A549 (cell line): ENCODE measurements at regions not wholly inside any gene's neighbourhood (a gene's known extent, or its start where the extent isn't known, plus 50 kb on each side); places are given as distances from the start of the nearest gene placed in this dataset.

Experiments used
- ATAC-seq, 2 experiments: fragments of 200-7000 bp in 1 of 2; fragments of >200 bp in 1 of 2; cut with Nextera tagmentation in 1 of 2; cut with Tn5 transposase in 1 of 2; 3 replicates each; pipeline versions ENCODE4 v1.8.0 to v1.9.1; 2018 to 2020; ENCODE audit warnings: mild to moderate bottlenecking in 1 of 2, moderate library complexity in 1 of 2
- CTCF ChIA-PET: fragments of 300-600 bp; sonication (Branson Sonifier 250); formaldehyde crosslinking; extraction: SDS; loops from one replicate; lab custom pipeline; 2021; ENCODE audit warnings: antibody characterized with exemption, inconsistent platforms; lab: Yijun Ruan, JAX
- POLR2A ChIA-PET: fragments of 350-600 bp; formaldehyde crosslinking; extraction: SDS; loops from one replicate; lab custom pipeline; 2021; ENCODE audit warnings: antibody characterized with exemption, inconsistent platforms; lab: Yijun Ruan, JAX
- DNase-seq, 2 experiments: peaks; one replicate each; pipeline versions ENCODE4 v3.0.0 to v3.0.0-alpha.2; 2011 to 2016; ENCODE audit warnings: low read depth in 1 of 2, low spot score in 1 of 2
- FAIRE-seq: peaks from 2 replicates; lab custom pipeline; 2011; peaks lifted over from hg19 to GRCh38; lab: Jason Lieb, UNC
- H3K27ac ChIP-seq, 2 experiments: fragments of >200 bp; sonication (Bioruptor Twin); formaldehyde crosslinking; 3 replicates each; pipeline ENCODE4 v1.5.1; 2016 to 2017
- H3K4me1 ChIP-seq: fragments of >200 bp; sonication (Bioruptor Twin); formaldehyde crosslinking; 3 replicates; pipeline ENCODE4 v1.6.1; 2016
- H3K4me2 ChIP-seq: fragments of >200 bp; sonication (Bioruptor Twin); formaldehyde crosslinking; 3 replicates; pipeline ENCODE4 v1.6.1; 2016
- H3K4me3 ChIP-seq: fragments of >200 bp; sonication (Bioruptor Twin); formaldehyde crosslinking; 3 replicates; pipeline ENCODE4 v1.5.1; 2016
- H3K9me3 ChIP-seq: fragments of >200 bp; sonication (Bioruptor Twin); formaldehyde crosslinking; 3 replicates; pipeline ENCODE4 v1.6.1; 2016
- CEBPB ChIP-seq, 2 experiments: fragments of >200 bp in 1 of 2; sonication (Bioruptor Twin) in 1 of 2; formaldehyde crosslinking in 1 of 2; IDR thresholded peaks; 2 replicates each; pipeline ENCODE4 v1.6.1; 2012 to 2016
- CHD2 ChIP-seq: fragments of 150-350 bp; IDR thresholded peaks from 2 replicates; pipeline ENCODE4 v1.6.1; 2014; ENCODE audit warnings: low read length; ENCODE audit not compliant: partially characterized antibody
- E2F6 ChIP-seq: IDR thresholded peaks from 2 replicates; pipeline ENCODE4 v1.6.1; 2012; ENCODE audit warnings: low read depth, borderline replicate concordance
- EHF ChIP-seq: fragments of 250-450 bp; sonication (Bioruptor Pico); IDR thresholded peaks from 2 replicates; pipeline ENCODE4 v1.5.0; 2020; ENCODE audit warnings: mild to moderate bottlenecking
- ELK1 ChIP-seq: fragments of 150-350 bp; IDR thresholded peaks from 2 replicates; pipeline ENCODE4 v1.6.1; 2014; ENCODE audit warnings: low read depth, mild to moderate bottlenecking, low read length
- EP300 ChIP-seq, 2 experiments: fragments of >200 bp; sonication (Bioruptor Twin); formaldehyde crosslinking; IDR thresholded peaks; 2 replicates in 1 of 2; 3 replicates in 1 of 2; pipeline ENCODE4 v1.6.1; 2016 to 2017
- FOSL2 ChIP-seq, 2 experiments: fragments of 450-650 bp in 1 of 2; fragments of >200 bp in 1 of 2; sonication (Bioruptor Twin) in 1 of 2; formaldehyde crosslinking; IDR thresholded peaks; 2 replicates each; pipeline versions ENCODE4 v1.5.0 to v1.6.1; 2016 to 2020; ENCODE audit warnings: mild to moderate bottlenecking in 1 of 2, moderate library complexity in 1 of 2
- HOXA7 ChIP-seq: fragments of 250-450 bp; sonication (Bioruptor Pico); IDR thresholded peaks from 2 replicates; pipeline ENCODE4 v1.5.0; 2020; ENCODE audit warnings: mild to moderate bottlenecking, moderate library complexity
- HOXB13 ChIP-seq: fragments of 250-450 bp; sonication (Bioruptor Pico); IDR thresholded peaks from 2 replicates; pipeline ENCODE4 v1.5.0; 2020; ENCODE audit warnings: low read depth, mild to moderate bottlenecking, moderate library complexity
- HOXB5 ChIP-seq: fragments of 250-450 bp; sonication (Bioruptor Pico); IDR thresholded peaks from 2 replicates; pipeline ENCODE4 v1.5.0; 2020; ENCODE audit warnings: mild to moderate bottlenecking, moderate library complexity
- JUNB ChIP-seq: fragments of >200 bp; sonication (Bioruptor Twin); formaldehyde crosslinking; IDR thresholded peaks from 2 replicates; pipeline ENCODE4 v1.6.1; 2016
- KDM1A ChIP-seq: fragments of 200-600 bp; sonication (generic); IDR thresholded peaks from 2 replicates; pipeline ENCODE4 v1.6.1; 2016; ENCODE audit warnings: low read depth, mild to moderate bottlenecking
- NFE2L2 ChIP-seq: fragments of 150-350 bp; conservative IDR thresholded peaks from 2 replicates; pipeline ENCODE4 v1.6.1; 2014; ENCODE audit warnings: low read length
- NPAS2 ChIP-seq: fragments of 250-450 bp; sonication (Bioruptor Pico); IDR thresholded peaks from 2 replicates; pipeline ENCODE4 v1.8.0; 2022; ENCODE audit warnings: mild to moderate bottlenecking, moderate library complexity, borderline replicate concordance
- POLR2A ChIP-seq: IDR thresholded peaks from 2 replicates; pipeline ENCODE4 v1.6.1; 2012; ENCODE audit warnings: mild to moderate bottlenecking, low read length
- RAD21 ChIP-seq, 2 experiments: fragments of >200 bp in 1 of 2; sonication (Bioruptor Twin) in 1 of 2; formaldehyde crosslinking in 1 of 2; IDR thresholded peaks in 1 of 2; conservative IDR thresholded peaks in 1 of 2; 2 replicates in 1 of 2; 3 replicates in 1 of 2; pipeline ENCODE4 v1.6.1; 2012 to 2018; ENCODE audit warnings: inconsistent platforms in 1 of 2
- RCOR1 ChIP-seq: fragments of 150-350 bp; IDR thresholded peaks from 2 replicates; pipeline ENCODE4 v1.6.1; 2014; ENCODE audit warnings: antibody characterized with exemption, low read length, low read depth
- RFX5 ChIP-seq: fragments of 450-650 bp; IDR thresholded peaks from 2 replicates; pipeline ENCODE4 v1.7.1; 2014; ENCODE audit warnings: antibody characterized with exemption, mild to moderate bottlenecking, moderate library complexity
- SMC3 ChIP-seq: fragments of >200 bp; sonication (Bioruptor Twin); formaldehyde crosslinking; IDR thresholded peaks from 3 replicates; pipeline ENCODE4 v1.6.1; 2018; ENCODE audit warnings: inconsistent platforms
- TP53 ChIP-seq: fragments of 250-450 bp; sonication (Bioruptor Pico); IDR thresholded peaks from 2 replicates; pipeline ENCODE4 v1.5.0; 2021; ENCODE audit warnings: mild to moderate bottlenecking, moderate library complexity
- ZC3H11A ChIP-seq: fragments of 450-650 bp; IDR thresholded peaks from 2 replicates; pipeline ENCODE4 v1.6.1; 2014; ENCODE audit warnings: antibody characterized with exemption, mild to moderate bottlenecking
- WGBS: methylation state at CpG from one replicate; pipeline ENCODE4 v1.1.6; 2017; ENCODE audit errors: missing lambda C conversion rate; 5-methylcytosine and 5-hydroxymethylcytosine counted together
- TF ChIP-seq, protein P1 (sequence below): fragments of 200-600 bp; sonication (generic); IDR thresholded peaks from 2 replicates; pipeline ENCODE4 v1.6.1; 2016; ENCODE audit warnings: antibody characterized with exemption, mild to moderate bottlenecking, moderate library complexity
- TF ChIP-seq, protein P2 (sequence below): fragments of 450-650 bp; IDR thresholded peaks from 2 replicates; pipeline ENCODE4 v1.6.1; 2014; ENCODE audit warnings: antibody characterized with exemption

GRCh38 chr10:113493195-113493594, 59.7 kb upstream of the HABP2 start:
- no peaks in the 10 kb centered on the region for H3K9me3 ChIP-seq
- H3K4me1 ChIP-seq: no peaks in the 10 kb centered on the region
- CTCF ChIA-PET: interaction anchor here (0.9 to 1.9 kb wide), 2 partner anchors 10 to 70 kb away, joined by 3 to 8 read pairs; no protein-coding TSS in a partner anchor
- H3K27ac ChIP-seq: no peak overlapping the region
- ATAC-seq (no peak), DNase-seq (no peak), FAIRE-seq (no peak)
- H3K4me3 ChIP-seq: no peak overlapping the region
- WGBS: 35% methylated on average over 4 of the region's 4 CpGs
- H3K4me2 ChIP-seq: no peak overlapping the region
- TF ChIP-seq ZC3H11A: no peak
- TF ChIP-seq RCOR1: no peak
- TF ChIP-seq KDM1A: no peak
- TF ChIP-seq SMC3: no peak
- TF ChIP-seq FOSL2 (IDR thresholded peaks at IDR 0.05): no peak
- no peak for TF ChIP-seq FOSL2 (CRISPR knock-in tag; IDR thresholded peaks at IDR 0.05)
- POLR2A ChIA-PET: no interaction called here

DNA sequence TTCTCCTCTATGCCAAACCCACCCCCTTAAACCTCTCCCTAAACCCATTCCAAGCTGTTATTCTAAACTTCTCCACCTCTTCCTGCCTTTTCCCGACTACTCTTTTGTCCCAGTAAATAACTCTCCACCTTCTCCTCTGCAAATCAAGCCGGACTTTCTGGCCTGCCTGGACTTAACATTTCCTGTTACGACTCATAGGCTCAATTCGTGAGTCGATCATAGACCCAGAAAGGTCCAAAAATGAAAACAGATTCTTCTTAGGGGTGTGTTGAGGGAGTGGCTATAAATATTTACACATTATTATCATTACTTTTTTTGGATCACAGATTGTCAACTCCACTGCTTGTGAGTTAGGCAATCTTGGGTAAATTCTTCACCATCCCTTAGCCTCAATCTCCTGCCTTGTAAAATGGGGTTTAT, 59.0 kb upstream of the HABP2 start:
- DNase-seq: peak in 1 of 2 experiments; percentile 7
- H3K4me2 ChIP-seq: no peak overlapping the region
- H3K4me1 ChIP-seq: no peaks in the 10 kb centered on the region
- TF ChIP-seq POLR2A (no peak), ZC3H11A (no peak), JUNB (no peak), HOXA7 (CRISPR knock-in tag) (no peak), RFX5 (no peak), CEBPB (IDR thresholded peaks at IDR 0.05) (no peak), ELK1 (no peak), NFE2L2 (no peak), CHD2 (no peak), E2F6 (no peak)
- TF ChIP-seq, protein P1, sequence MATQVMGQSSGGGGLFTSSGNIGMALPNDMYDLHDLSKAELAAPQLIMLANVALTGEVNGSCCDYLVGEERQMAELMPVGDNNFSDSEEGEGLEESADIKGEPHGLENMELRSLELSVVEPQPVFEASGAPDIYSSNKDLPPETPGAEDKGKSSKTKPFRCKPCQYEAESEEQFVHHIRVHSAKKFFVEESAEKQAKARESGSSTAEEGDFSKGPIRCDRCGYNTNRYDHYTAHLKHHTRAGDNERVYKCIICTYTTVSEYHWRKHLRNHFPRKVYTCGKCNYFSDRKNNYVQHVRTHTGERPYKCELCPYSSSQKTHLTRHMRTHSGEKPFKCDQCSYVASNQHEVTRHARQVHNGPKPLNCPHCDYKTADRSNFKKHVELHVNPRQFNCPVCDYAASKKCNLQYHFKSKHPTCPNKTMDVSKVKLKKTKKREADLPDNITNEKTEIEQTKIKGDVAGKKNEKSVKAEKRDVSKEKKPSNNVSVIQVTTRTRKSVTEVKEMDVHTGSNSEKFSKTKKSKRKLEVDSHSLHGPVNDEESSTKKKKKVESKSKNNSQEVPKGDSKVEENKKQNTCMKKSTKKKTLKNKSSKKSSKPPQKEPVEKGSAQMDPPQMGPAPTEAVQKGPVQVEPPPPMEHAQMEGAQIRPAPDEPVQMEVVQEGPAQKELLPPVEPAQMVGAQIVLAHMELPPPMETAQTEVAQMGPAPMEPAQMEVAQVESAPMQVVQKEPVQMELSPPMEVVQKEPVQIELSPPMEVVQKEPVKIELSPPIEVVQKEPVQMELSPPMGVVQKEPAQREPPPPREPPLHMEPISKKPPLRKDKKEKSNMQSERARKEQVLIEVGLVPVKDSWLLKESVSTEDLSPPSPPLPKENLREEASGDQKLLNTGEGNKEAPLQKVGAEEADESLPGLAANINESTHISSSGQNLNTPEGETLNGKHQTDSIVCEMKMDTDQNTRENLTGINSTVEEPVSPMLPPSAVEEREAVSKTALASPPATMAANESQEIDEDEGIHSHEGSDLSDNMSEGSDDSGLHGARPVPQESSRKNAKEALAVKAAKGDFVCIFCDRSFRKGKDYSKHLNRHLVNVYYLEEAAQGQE: no peak
- TF ChIP-seq, protein P2, sequence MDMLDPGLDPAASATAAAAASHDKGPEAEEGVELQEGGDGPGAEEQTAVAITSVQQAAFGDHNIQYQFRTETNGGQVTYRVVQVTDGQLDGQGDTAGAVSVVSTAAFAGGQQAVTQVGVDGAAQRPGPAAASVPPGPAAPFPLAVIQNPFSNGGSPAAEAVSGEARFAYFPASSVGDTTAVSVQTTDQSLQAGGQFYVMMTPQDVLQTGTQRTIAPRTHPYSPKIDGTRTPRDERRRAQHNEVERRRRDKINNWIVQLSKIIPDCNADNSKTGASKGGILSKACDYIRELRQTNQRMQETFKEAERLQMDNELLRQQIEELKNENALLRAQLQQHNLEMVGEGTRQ: no peak
- CTCF ChIA-PET: interaction anchor here (1.0 to 2.8 kb wide), 3 partner anchors 27 to 109 kb away, joined by 3 to 9 read pairs (median 8); no protein-coding TSS in a partner anchor
- H3K9me3 ChIP-seq: no peaks in the 10 kb centered on the region
- no peak overlapping the region for H3K4me3 ChIP-seq
- POLR2A ChIA-PET: no interaction called here
- no peak overlapping the region for H3K27ac ChIP-seq
- 21% methylated on average over 5 of the region's 5 CpGs for WGBS
- FAIRE-seq: no peak
- 0 out of 6 replicates have a peak, but pooled peaks of 1 of the 2 experiments have one; percentile 10 for ATAC-seq

GRCh38 chr10:113494761-113495160, 58.1 kb upstream of the HABP2 start:
- H3K4me3 ChIP-seq: no peak overlapping the region
- 66% methylated on average over 7 of the region's 7 CpGs for WGBS
- no peaks in the 10 kb centered on the region for H3K4me1 ChIP-seq
- DNase-seq: no peak
- POLR2A ChIA-PET: no interaction called here
- H3K9me3 ChIP-seq: no peaks in the 10 kb centered on the region
- no peak overlapping the region for H3K4me2 ChIP-seq
- no peak overlapping the region for H3K27ac ChIP-seq
- TF ChIP-seq NFE2L2 (no peak), EP300 (IDR thresholded peaks at IDR 0.05) (no peak), TP53 (no peak), HOXB13 (CRISPR knock-in tag) (no peak), NPAS2 (CRISPR knock-in tag) (no peak), ZC3H11A (no peak), RAD21 (conservative IDR thresholded peaks at IDR 0.05 in 1 of 2, IDR thresholded peaks at IDR 0.05 in 1 of 2) (no peak), EHF (CRISPR knock-in tag) (no peak), HOXB5 (CRISPR knock-in tag) (no peak)
- TF ChIP-seq, protein P1: no peak
- TF ChIP-seq, all 56 proteins: peak for 0
- FAIRE-seq (no peak), ATAC-seq (no peak)
- CTCF ChIA-PET: interaction anchor here (1.0 to 2.8 kb wide), 4 partner anchors 27 to 110 kb away, joined by 3 to 9 read pairs (median 6); no protein-coding TSS in a partner anchor
